MG63 (cell line): ENCODE measurements at regions not wholly inside any gene's neighbourhood (a gene's known extent, or its start where the extent isn't known, plus 50 kb on each side); places are given as distances from the start of the nearest gene placed in this dataset.
"Not testable (repeated sequence)": the region's sequence is repeated elsewhere in the genome, so short reads cannot be mapped to it uniquely, and the experiment has no call there.

Experiments
- DNase-seq: peaks from one replicate; pipeline ENCODE4 v3.0.0-alpha.2; 2020
- H3K27me3 ChIP-seq: fragments of 250-450 bp; sonication (Bioruptor Pico); 2 replicates; pipeline ENCODE4 v1.5.1; 2020; ENCODE audit warnings: mild to moderate bottlenecking, moderate library complexity
- H3K36me3 ChIP-seq: fragments of 250-450 bp; sonication (Bioruptor Pico); 2 replicates; pipeline ENCODE4 v1.5.1; 2020; ENCODE audit warnings: mild to moderate bottlenecking, moderate library complexity
- H3K4me3 ChIP-seq: fragments of 250-450 bp; sonication (Bioruptor Pico); 2 replicates; pipeline ENCODE4 v1.5.1; 2020; ENCODE audit warnings: mild to moderate bottlenecking, moderate library complexity
- H3K9me3 ChIP-seq: fragments of 250-450 bp; sonication (Bioruptor Pico); 2 replicates; pipeline ENCODE4 v1.5.1; 2020; ENCODE audit warnings: mild to moderate bottlenecking, moderate library complexity

DNA sequence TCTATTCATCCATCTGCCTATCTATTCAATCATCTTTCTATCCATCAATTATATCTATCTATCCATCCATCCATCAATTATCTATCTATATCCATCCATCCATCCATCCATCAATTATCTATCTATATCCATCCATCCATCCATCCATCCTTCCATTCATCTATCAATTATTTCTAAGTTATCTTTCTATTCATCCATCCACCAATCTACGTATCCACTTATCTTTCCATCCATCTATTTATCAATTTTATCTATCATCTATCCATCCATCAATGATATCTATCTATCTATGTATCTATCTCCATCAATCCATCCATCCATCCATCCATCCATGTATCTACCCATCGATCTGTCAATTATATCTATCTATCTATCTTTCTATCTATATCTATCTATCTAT is 158.4 kb upstream of the ZKSCAN2 start:
- DNase-seq: no peak
- H3K36me3 ChIP-seq: no peaks in the 10 kb centered on the region
- no peak overlapping the region for H3K4me3 ChIP-seq
- no peaks in the 10 kb centered on the region for H3K9me3 ChIP-seq
- no peaks in the 10 kb centered on the region for H3K27me3 ChIP-seq

DNA sequence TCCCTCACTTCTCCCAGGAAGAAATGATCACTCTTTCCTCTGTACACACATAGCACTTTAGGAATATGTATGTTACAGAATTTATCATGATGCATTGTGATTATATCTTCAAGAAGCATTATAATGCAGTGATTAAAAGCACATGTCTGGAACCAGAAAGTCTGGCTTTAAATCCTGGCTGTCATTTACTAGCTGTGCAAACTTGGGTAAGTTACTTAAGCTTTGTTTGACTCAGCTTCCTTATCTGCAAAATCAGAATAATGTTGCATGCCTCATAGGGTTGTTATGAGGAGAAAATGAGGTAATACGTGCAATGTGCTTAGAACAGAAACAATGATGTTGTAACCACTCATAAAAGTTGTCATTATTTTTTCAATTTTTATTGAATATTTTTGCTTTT is 156.3 kb upstream of the ZKSCAN2 start:
- Histone ChIP-seq H3K36me3 (no peaks in the 10 kb centered on the region), H3K9me3 (no peaks in the 10 kb centered on the region), H3K27me3 (no peaks in the 10 kb centered on the region), H3K4me3 (no peak overlapping the region)
- DNase-seq: no peak

- H3K4me3 ChIP-seq: no peak overlapping the region
- no peaks in the 10 kb centered on the region for H3K9me3 ChIP-seq
- no peak for DNase-seq
- H3K27me3 ChIP-seq: no peaks in the 10 kb centered on the region; the same call in 1 of the 2 replicates
- H3K36me3 ChIP-seq: no peaks in the 10 kb centered on the region
These were observed 155.5 kb upstream of the ZKSCAN2 start for GRCh38 chr16:25413133-25413532.

DNA sequence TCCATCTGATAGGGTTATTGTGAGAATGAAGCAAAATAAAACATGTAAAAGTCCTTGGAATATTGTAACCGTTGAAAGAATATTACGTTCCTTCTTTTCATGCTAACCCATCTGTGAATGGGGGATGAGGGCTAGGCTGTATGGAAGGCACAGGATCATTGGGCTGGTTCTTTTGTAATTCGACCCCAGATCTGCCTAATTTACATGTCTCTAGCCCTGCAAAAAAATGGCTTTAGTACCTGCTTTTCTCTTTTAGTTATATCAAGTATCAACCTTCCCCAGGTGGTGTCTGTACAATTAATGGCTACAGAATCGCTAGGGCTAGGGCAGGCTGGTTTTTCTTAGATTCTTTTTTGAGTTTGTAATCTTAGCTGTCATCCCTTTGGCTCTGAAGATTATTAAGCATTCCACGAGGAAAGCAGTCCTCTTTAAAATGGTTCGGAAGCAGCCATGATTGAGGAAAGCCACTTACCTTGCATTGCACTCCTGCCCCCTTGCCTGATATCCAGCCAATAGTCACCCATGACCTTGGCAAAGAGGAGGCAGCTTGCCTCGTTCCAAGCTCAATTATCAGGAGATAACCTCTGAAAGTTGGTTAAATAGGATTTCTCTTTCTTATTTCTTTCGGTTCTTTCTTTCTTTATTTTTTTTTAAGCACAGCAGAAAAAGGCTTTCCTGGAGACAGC is 153.9 kb upstream of the ZKSCAN2 start:
- Histone ChIP-seq H3K4me3 (no peak overlapping the region), H3K27me3 (no peaks in the 10 kb centered on the region; the same call in 1 of the 2 replicates), H3K9me3 (no peaks in the 10 kb centered on the region), H3K36me3 (no peaks in the 10 kb centered on the region)
- DNase-seq: no peak

GRCh38 chr16:25403852-25404251 is 146.2 kb upstream of the ZKSCAN2 start:
- Histone ChIP-seq H3K9me3 (no peaks in the 10 kb centered on the region), H3K36me3 (no peaks in the 10 kb centered on the region), H3K27me3 (no peaks in the 10 kb centered on the region; the same call in 1 of the 2 replicates), H3K4me3 (no peak overlapping the region)
- DNase-seq: no peak

DNA sequence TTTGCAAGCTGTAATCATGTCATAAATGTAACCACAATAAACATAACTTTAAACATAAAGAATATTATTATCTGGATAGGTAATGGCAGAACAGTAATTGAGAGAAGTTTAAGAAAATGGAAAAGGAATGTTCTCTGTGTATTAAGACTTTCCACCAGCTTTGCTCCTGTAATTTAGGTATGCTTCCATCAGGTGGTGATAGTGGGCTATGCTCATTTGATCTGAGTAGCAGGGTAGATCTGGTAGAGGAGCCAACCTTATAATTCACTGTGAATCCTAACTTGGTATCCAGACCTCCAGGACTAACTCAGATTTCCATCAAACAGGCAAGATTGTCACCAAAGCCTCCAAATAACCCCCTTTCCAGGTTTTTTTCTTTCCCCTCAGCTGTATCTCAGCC is 137.9 kb upstream of the ZKSCAN2 start:
- H3K9me3 ChIP-seq: no peaks in the 10 kb centered on the region
- H3K27me3 ChIP-seq: 0 out of 2 replicates have a peak, but pooled peaks cover 2% of the 10 kb centered on the region
- no peaks in the 10 kb centered on the region for H3K36me3 ChIP-seq
- no peak for DNase-seq
- H3K4me3 ChIP-seq: no peak overlapping the region

GRCh38 chr16:25390761-25391160 is 133.1 kb upstream of the ZKSCAN2 start:
- no peaks in the 10 kb centered on the region for H3K27me3 ChIP-seq
- peak; percentile 38 for DNase-seq
- H3K36me3 ChIP-seq: no peaks in the 10 kb centered on the region
- no peaks in the 10 kb centered on the region for H3K9me3 ChIP-seq
- H3K4me3 ChIP-seq: no peak overlapping the region

GRCh38 chr16:25374556-25374955 is 116.9 kb upstream of the ZKSCAN2 start:
- H3K27me3 ChIP-seq: no peaks in the 10 kb centered on the region
- no peak for DNase-seq
- H3K4me3 ChIP-seq: no peak overlapping the region

GRCh38 chr16:25372716-25373115 is 115.1 kb upstream of the ZKSCAN2 start:
- no peaks in the 10 kb centered on the region for H3K36me3 ChIP-seq
- H3K27me3 ChIP-seq: no peaks in the 10 kb centered on the region

More at GRCh38 chr16:25374556-25374955, 116.9 kb upstream of the ZKSCAN2 start:
- no peaks in the 10 kb centered on the region for H3K9me3 ChIP-seq
- no peaks in the 10 kb centered on the region for H3K36me3 ChIP-seq

GRCh38 chr16:25371342-25371741 is 113.7 kb upstream of the ZKSCAN2 start:
- Histone ChIP-seq H3K4me3 (no peak overlapping the region), H3K36me3 (no peaks in the 10 kb centered on the region), H3K27me3 (no peaks in the 10 kb centered on the region), H3K9me3 (no peaks in the 10 kb centered on the region)
- no peak for DNase-seq

More at GRCh38 chr16:25372716-25373115, 115.1 kb upstream of the ZKSCAN2 start:
- no peak overlapping the region for H3K4me3 ChIP-seq
- no peak for DNase-seq
- no peaks in the 10 kb centered on the region for H3K9me3 ChIP-seq

GRCh38 chr16:25370541-25370940 is 112.9 kb upstream of the ZKSCAN2 start:
- H3K27me3 ChIP-seq: no peaks in the 10 kb centered on the region
- no peaks in the 10 kb centered on the region for H3K36me3 ChIP-seq
- no peaks in the 10 kb centered on the region for H3K9me3 ChIP-seq
- no peak for DNase-seq
- H3K4me3 ChIP-seq: no peak overlapping the region

DNA sequence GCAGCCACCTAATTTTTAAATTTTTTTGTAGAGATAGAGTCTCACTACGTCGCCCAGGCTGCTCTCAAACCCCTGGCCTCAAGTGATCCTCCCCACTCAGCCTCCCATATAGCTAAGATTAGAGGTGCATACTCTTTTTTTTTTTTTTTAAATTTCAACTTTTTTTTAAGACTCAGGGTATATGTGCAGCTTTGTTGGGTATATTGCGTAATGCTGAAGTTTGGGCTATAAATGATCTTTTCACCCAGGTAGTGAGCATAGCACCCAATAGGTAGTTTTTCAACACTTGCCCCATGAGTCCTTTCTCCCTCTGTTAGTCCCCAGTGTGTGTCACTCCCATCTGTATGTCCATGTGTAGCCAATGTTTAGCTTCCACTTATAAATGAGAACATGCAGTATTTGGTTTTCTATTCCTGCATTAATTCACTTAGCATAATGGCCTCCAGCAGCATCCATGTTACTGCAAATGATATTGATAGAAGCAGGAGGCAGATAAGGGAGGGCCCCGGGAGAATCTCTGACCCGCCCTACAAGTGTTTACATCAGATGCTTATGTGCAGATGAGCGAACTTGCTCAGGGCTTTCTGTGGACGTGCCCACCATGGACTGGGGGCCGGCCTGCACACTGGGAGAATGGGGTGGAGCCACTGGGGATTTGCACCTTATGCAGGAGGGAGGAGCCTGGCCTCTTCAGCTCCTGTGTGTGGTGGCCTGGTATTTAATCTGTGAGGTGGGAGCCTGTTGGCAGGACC is 110.3 kb upstream of the ZKSCAN2 start:
- Histone ChIP-seq H3K4me3 (no peak overlapping the region), H3K36me3 (no peaks in the 10 kb centered on the region), H3K27me3 (no peaks in the 10 kb centered on the region), H3K9me3 (no peaks in the 10 kb centered on the region)
- DNase-seq: no peak

DNA sequence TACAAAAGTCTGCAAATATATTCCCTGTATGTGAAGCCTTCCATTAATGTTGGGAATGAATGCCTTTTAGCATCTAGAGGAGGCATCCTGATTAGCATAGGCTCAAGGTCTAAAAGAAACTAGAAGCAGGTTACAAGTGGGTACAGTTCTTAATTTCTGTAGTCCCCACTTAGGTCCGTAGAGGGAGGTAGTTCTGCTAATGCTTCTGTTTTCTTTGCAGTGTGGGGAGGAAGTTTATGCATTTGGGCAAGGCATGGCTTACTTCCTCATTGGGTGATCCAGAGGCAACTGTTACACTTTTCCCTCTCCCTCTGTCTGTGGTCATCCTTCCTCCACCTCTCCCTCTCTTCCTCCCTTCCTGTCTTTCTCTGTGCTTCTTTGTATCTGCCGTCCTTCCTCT is 108.4 kb upstream of the ZKSCAN2 start:
- DNase-seq: no peak
- H3K9me3 ChIP-seq: no peaks in the 10 kb centered on the region
- H3K27me3 ChIP-seq: no peaks in the 10 kb centered on the region
- H3K4me3 ChIP-seq: no peak overlapping the region
- no peaks in the 10 kb centered on the region for H3K36me3 ChIP-seq

DNA sequence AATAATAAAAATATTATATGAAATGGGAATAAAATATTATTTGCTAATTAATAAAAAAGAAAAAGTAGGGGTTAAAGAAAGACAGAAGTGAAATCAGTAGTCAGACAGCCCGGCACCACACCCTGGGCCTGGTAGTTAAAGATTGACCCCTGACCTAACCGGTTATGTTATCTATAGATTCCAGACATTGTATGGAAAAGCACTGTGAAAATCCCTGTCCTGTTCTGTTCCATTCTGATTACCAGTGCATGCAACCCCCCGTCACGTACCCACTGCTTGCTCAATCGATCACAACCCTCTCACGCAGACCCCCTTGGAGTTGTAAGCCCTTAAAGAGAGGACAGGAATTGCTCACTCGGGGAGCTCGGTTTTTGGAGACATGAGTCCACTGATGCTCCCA is 101.9 kb upstream of the ZKSCAN2 start:
- not testable (repeated sequence) for DNase-seq, H3K4me3 ChIP-seq, H3K27me3 ChIP-seq, H3K9me3 ChIP-seq, H3K36me3 ChIP-seq

DNA sequence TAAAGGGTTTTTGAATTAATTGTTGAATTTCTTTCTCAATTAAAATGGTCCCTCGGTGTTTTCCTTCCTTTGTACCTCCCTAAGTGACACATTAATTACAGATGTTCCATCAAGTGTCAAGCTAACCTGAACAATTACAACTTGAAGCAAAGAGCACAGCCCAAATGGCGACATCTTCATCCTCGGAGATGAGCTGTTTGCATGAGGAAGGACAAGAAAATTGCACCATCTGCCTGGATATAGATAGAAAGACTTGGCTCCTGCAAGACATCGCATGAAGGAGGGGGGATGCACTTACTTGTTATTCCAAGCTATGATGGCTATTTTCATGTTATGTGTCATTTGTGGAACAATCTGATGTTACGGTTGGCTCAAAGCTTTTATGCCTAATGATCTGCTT is 86.4 kb upstream of the ZKSCAN2 start:
- Histone ChIP-seq H3K9me3 (no peaks in the 10 kb centered on the region; the same call in 1 of the 2 replicates), H3K36me3 (no peaks in the 10 kb centered on the region), H3K4me3 (no peak overlapping the region), H3K27me3 (peaks cover 3% of the 10 kb centered on the region)
- no peak for DNase-seq

DNA sequence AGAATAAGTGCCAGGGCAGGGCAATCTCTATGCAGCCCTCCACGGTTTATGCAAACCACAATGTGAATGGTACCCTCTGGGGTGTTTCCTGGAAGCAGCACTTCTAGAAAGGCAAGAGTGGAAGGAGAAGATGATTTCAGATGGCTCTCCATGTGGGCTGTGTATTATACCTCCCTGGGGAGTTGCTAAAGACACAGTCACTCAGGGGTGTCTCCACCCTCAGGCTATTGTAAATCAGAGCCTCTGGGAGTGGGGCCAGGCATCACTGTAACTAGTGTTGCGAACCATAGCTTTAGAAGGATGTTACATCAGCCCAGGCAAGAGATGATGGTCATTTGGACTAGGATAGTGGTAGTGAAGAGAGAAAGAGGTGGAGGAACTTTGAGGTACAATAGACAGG is 83.3 kb upstream of the ZKSCAN2 start:
- DNase-seq: peak; percentile 8
- Histone ChIP-seq H3K36me3 (no peaks in the 10 kb centered on the region), H3K27me3 (peaks cover 3% of the 10 kb centered on the region; the same call in 1 of the 2 replicates), H3K4me3 (no peak overlapping the region), H3K9me3 (no peaks in the 10 kb centered on the region; the same call in 1 of the 2 replicates)

- no peaks in the 10 kb centered on the region; the same call in 1 of the 2 replicates for H3K27me3 ChIP-seq
- no peak for DNase-seq
- no peaks in the 10 kb centered on the region for H3K36me3 ChIP-seq
- H3K9me3 ChIP-seq: 0 out of 2 replicates have a peak, but pooled peaks cover 2% of the 10 kb centered on the region
- no peak overlapping the region for H3K4me3 ChIP-seq
These were observed 60.2 kb upstream of the ZKSCAN2 start for GRCh38 chr16:25317732-25318316.
